Activated CD4-positive, alpha-beta memory T cell treated with anti-CD3 and anti-CD28 coated beads for 36 hours (primary cell): ENCODE measurements at regions not wholly inside any gene's neighbourhood (a gene's known extent, or its start where the extent isn't known, plus 50 kb on each side); places are given as distances from the start of the nearest gene placed in this dataset.
"Not testable (repeated sequence)": the region's sequence is repeated elsewhere in the genome, so short reads cannot be mapped to it uniquely, and the experiment has no call there.

Experiments used
- CTCF ChIA-PET: fragments of 350-600 bp; sonication (Branson Sonifier 250); formaldehyde crosslinking; loops from one replicate; lab custom pipeline; 2021; ENCODE audit warnings: antibody characterized with exemption, inconsistent platforms; lab: Charles Lee
- POLR2A ChIA-PET: fragments of 350-600 bp; sonication (Branson Sonifier 250); formaldehyde crosslinking; loops from one replicate; lab custom pipeline; 2021; ENCODE audit warnings: antibody characterized with exemption; lab: Charles Lee
- DNase-seq: peaks from one replicate; pipeline ENCODE4 v3.0.0-alpha.2; 2020
- H3K27ac Mint-ChIP-seq: one replicate; pipeline ENCODE4 v1.8.0; 2021; ENCODE audit warnings: mixed read lengths
- H3K27me3 Mint-ChIP-seq: one replicate; pipeline ENCODE4 v1.8.0; 2021; ENCODE audit warnings: mixed read lengths
- H3K36me3 Mint-ChIP-seq: one replicate; pipeline ENCODE4 v1.8.0; 2021; ENCODE audit warnings: mixed read lengths
- H3K4me1 Mint-ChIP-seq: one replicate; pipeline ENCODE4 v1.8.0; 2021; ENCODE audit warnings: low read depth, mixed read lengths
- H3K4me3 Mint-ChIP-seq: one replicate; pipeline ENCODE4 v1.8.0; 2021; ENCODE audit warnings: mild to moderate bottlenecking, mixed read lengths
- H3K9me3 Mint-ChIP-seq: one replicate; pipeline ENCODE4 v1.8.0; 2021; ENCODE audit warnings: mixed read lengths
- intact Hi-C: fragments of 100-400 bp; cut with micrococcal nuclease; formaldehyde crosslinking; loops from one replicate; pipeline ENCODE4 v1.15.1; 2023

DNA sequence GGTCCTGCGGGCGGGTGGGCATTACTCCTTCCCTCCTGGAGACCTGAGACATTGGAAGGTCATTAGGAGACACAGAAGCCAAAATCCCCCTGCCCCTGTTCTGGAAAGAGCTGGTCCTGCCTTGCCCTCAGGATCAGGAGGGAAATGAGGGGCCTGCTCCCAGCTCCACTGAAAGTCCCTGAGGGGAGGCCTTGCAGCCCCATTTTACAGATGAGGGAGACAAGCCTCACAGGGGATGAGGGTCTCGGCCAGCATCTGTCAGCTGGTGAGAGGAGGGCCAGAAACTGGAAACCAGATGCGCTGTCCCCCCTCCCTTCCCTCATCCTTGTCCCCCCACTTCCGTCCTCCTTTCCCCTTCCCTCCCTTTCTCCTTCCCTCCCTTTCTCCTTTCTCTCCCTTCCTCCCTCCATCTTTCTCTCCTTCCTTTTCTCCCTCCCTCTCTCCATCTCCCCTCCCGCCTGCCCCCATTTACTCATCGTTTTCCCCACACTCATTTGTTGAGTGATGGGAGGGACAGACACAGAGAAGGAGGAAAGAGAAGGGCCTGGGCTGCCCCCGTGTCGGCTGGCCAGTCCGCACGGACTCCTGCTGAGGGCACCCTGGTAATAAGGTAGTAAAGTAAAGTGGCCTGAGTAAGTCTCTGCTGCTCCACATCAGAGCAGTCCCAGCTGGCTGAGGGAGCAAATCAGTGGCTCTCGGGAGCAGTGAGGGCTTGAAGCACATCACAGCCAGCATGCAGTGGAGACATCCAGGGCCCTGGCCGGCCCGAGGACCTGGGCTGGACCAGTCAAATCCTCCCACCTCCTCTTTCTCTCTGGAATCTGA is 112.4 kb upstream of the ALDH1A3 start:
- intact Hi-C loops = no loop called here
- no peaks in the 10 kb centered on the region for H3K9me3 Mint-ChIP-seq
- CTCF ChIA-PET = no interaction called here
- no peak for DNase-seq
- H3K4me3 Mint-ChIP-seq = no peak overlapping the region
- no peaks in the 10 kb centered on the region for H3K4me1 Mint-ChIP-seq
- peaks cover 5% of the 10 kb centered on the region for H3K27me3 Mint-ChIP-seq
- POLR2A ChIA-PET = no interaction called here
- H3K27ac Mint-ChIP-seq = no peak overlapping the region
- H3K36me3 Mint-ChIP-seq = no peaks in the 10 kb centered on the region

DNA sequence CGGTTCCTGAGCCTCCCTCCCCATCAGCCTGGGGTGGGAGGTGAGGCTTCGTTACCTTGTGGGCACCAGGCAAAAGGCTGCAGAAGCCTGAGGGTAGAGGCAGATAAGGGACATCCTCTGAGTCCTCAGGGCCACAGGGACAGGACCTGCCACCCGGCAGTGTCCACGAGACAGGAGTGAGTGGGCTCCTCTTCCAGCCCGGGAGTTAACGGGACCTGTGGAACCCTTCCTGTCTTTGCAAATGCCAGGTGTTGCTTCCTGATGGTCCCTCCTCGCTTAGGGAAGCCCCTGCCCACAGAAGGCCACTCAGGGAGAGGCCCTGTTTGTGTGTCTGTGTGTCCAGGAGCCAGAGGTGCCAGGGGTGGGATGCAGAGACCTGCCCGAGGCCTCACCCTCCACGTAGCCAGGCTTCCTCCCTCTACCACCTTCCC is 111.1 kb upstream of the ALDH1A3 start:
- Mint-ChIP-seq H3K27me3 (peaks cover 3% of the 10 kb centered on the region), H3K36me3 (no peaks in the 10 kb centered on the region), H3K4me3 (no peak overlapping the region), H3K27ac (no peak overlapping the region), H3K4me1 (no peaks in the 10 kb centered on the region), H3K9me3 (no peaks in the 10 kb centered on the region)
- ChIA-PET CTCF (no interaction called here), POLR2A (no interaction called here)
- no peak for DNase-seq
- intact Hi-C loops = no loop called here

DNA sequence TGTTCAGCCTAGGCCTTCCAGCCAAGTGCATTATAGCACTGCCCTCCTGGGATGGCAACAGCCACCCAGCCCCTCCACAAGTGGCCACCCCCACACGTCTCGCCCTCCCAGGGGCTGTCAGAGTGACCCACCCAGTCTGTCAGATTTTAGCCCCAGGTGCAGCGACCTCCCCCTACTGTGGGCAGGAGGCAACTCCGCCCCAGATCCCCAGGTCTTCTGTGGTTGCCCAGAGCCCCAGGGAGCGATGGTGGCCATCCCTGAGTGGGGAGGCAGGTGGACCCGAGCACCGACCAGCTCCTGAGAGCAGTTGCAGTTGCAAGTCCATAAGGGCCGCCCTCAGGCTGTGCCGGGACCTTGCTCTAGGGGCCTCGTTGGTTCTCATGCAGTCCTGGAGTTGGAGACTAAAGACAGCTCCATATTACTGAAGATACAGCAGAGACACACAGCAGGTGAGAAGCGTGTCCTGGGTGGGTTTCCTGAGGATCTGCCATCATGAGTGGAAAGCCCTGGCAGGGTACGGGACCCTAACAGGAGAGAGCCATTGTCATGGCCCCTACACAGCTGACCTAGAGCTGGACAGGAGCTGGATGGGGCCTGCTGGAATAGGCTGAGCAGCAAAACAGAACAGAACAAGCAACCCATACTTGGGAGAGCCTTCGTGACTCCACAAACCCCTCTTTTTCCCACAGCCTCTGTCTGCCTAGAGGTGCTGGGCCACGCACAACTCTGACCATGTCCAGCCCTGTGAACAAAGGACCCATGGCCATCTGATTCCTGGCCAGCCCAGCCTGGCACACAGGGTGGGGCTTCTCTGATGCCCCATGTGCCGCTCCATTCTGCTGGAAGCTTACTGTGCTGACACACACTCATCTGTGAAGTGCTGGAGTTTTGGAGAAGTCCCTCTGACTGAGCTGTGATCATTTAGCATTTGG is 110.3 kb upstream of the ALDH1A3 start:
- Mint-ChIP-seq H3K4me3 (no peak overlapping the region), H3K36me3 (no peaks in the 10 kb centered on the region), H3K9me3 (no peaks in the 10 kb centered on the region), H3K27ac (no peak overlapping the region), H3K27me3 (peaks cover 3% of the 10 kb centered on the region), H3K4me1 (no peaks in the 10 kb centered on the region)
- DNase-seq = no peak
- intact Hi-C loops = no loop called here
- CTCF ChIA-PET = no interaction called here
- POLR2A ChIA-PET = no interaction called here

DNA sequence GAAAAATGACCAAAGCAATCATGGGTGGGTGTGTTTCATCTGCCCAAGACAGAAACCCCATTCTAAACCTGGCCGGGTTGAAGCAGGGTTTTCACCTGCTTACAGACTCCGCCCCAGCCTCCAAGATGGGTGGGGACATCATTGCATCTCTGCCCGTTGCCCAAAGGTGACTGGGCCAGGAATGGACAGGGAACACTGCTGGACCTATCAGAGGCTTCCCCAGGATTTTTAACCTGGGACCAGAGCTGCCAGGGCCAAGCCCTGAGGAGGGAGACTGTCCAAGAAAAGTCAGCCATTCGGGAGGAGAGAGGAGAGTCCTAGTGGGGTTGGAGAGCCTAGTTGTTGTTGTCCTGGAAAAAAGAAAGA is 109.7 kb upstream of the ALDH1A3 start:
- CTCF ChIA-PET = no interaction called here

DNA sequence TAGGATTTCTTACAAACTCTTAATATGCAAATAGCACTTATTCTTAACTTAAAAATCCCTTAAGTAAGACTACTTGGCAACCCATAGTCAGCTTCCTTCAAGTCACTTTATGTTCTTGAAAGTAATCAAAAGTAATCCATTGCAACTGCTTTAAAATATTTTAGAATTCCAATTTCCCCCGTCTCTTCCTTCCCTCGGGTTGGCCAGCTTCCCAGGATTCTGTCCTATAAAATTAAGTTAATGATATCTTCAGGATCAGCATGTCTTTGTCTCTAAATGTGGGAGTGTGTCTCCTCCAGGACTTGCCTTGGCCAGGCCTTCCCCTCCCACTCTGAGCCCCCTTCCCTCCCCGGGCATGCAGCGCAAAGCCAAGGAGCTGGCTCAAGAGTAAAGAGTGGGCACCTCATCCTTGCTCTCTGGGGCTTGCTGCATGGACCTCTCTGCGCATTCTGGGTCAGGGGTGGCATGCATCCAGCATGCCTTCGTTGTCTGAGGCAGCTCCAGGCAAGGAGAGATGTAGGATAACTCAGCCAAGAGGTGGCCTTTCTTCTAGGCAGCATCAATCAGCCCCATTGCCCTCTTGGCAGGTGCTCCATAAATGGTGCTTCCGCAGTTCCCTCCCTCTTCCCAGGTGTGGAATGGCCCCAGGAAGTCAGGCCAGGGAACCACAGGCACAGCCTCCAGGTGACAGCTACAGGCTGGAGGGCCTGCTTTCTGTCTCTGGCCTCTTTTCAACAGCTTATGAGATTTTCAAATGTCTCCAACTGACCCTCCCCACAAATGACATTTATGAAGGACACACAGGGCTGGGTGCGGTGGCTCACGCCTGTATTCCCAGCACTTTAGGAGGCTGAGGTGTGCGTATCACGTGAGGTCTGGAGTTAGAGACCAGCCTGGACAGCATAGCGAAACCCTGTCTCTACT is 108.7 kb upstream of the ALDH1A3 start:
- no peak overlapping the region for H3K27ac Mint-ChIP-seq
- no peaks in the 10 kb centered on the region for H3K36me3 Mint-ChIP-seq
- POLR2A ChIA-PET = no interaction called here
- no peak overlapping the region for H3K4me3 Mint-ChIP-seq
- H3K9me3 Mint-ChIP-seq = peaks cover 2% of the 10 kb centered on the region
- H3K4me1 Mint-ChIP-seq = no peaks in the 10 kb centered on the region
- H3K27me3 Mint-ChIP-seq = peaks cover 3% of the 10 kb centered on the region
- CTCF ChIA-PET = no interaction called here
- intact Hi-C loops = no loop called here
- DNase-seq = no peak

More for the DNA sequence above, 109.7 kb upstream of the ALDH1A3 start:
- Mint-ChIP-seq H3K27ac (no peak overlapping the region), H3K27me3 (peaks cover 3% of the 10 kb centered on the region), H3K4me3 (no peak overlapping the region), H3K9me3 (no peaks in the 10 kb centered on the region), H3K4me1 (no peaks in the 10 kb centered on the region), H3K36me3 (no peaks in the 10 kb centered on the region)
- DNase-seq = no peak
- intact Hi-C loops = no loop called here
- POLR2A ChIA-PET = no interaction called here

DNA sequence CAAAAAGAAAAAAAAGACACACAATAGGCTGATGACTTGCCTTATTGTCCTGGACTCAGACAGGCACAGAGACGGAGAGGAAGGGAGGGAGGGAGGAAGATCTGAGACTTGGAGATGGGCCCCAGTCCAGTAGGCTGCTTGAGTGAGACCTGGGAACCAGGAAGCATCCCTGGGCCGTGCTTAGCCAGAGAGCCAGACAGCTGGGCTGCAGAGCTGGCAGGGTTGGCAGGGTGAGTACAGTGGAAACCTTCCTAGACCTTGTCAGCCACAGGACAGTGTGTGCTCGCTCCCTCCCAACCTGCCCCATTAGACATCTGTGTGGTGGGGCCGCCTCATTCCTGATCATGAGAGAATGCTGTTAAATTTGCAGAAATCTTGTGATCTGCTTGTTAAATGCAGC is 107.9 kb upstream of the ALDH1A3 start:
- DNase-seq = no peak
- Mint-ChIP-seq H3K4me1 (no peaks in the 10 kb centered on the region), H3K27me3 (no peaks in the 10 kb centered on the region), H3K36me3 (no peaks in the 10 kb centered on the region), H3K4me3 (no peak overlapping the region), H3K9me3 (peaks cover 2% of the 10 kb centered on the region), H3K27ac (no peak overlapping the region)
- ChIA-PET POLR2A (no interaction called here), CTCF (no interaction called here)
- intact Hi-C loops = no loop called here

DNA sequence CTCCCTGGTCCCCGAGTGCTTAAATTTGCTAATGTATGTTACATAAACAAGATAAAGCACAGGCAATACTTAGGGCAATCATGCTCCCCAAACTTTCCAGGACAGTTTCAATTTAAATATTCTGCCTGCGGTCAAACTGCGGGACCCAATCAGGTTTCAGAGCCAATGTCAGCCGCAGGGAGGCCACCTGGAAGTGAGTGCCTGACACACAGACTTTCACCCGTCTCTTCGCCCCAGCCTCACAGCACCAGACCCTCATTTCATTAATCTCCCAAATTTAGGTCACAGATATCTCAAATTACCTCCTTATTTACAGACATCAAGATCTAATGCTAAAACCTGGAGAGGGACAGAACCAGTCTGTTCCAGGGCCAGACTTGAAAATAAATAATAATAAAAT is 107.2 kb upstream of the ALDH1A3 start:
- peaks cover 2% of the 10 kb centered on the region for H3K9me3 Mint-ChIP-seq
- POLR2A ChIA-PET = no interaction called here
- no peak for DNase-seq
- no peaks in the 10 kb centered on the region for H3K4me1 Mint-ChIP-seq
- CTCF ChIA-PET = no interaction called here
- H3K36me3 Mint-ChIP-seq = no peaks in the 10 kb centered on the region
- no peak overlapping the region for H3K27ac Mint-ChIP-seq
- intact Hi-C loops = no loop called here
- H3K27me3 Mint-ChIP-seq = no peaks in the 10 kb centered on the region
- H3K4me3 Mint-ChIP-seq = no peak overlapping the region

DNA sequence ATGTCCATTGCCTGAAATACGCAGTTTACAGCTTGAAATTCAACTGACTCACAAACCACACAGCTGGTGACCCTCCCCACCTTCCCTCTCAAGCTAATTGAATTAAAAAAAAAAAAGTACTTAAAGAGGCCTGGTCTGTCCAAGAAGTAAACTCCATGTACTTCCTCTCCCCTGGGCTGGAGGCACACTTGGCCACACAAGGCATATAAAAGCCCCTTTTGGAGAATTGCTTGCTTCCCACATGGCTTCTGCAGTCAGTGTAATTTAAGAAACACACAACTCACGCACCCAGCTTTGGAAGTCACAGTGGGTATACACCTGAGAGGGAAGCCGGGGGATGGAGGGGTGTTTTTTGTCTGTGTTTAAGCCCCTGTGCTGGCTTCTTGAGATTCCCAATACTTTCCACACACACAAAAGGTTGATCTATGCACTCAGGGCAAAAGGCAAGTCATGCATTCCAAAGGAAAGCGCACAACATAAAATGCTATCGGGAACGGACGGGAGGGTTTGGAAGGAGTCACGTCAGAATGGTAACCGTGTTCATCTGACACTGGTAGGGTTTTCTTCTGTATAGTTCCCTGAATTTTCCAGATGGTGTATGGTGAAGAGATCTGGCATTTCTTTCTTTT is 106.6 kb upstream of the ALDH1A3 start:
- Mint-ChIP-seq H3K4me3 (no peak overlapping the region), H3K27me3 (no peaks in the 10 kb centered on the region), H3K27ac (no peak overlapping the region), H3K36me3 (no peaks in the 10 kb centered on the region), H3K4me1 (no peaks in the 10 kb centered on the region), H3K9me3 (peaks cover 2% of the 10 kb centered on the region)
- intact Hi-C loops = no loop called here
- ChIA-PET CTCF (no interaction called here), POLR2A (no interaction called here)
- DNase-seq = no peak

DNA sequence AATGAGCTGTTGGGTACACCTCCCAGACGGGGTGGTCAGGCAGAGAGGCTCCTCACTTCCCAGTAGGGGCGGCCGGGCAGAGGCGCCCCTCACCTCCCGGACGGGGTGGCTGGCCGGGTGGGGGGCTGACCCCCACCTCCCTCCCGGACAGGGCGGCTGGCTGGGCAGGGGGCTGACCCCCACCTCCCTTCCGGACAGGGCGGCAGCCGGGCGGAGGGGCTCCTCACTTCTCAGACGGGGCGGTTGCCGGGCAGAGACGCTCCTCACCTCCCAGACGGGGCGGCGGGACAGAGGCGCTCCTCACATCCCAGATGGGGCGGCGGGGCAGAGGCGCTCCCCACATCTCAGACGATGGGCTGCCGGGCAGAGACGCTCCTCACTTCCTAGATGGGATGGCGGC is 105.6 kb upstream of the ALDH1A3 start:
- POLR2A ChIA-PET, H3K4me1 Mint-ChIP-seq, H3K4me3 Mint-ChIP-seq, intact Hi-C loops, CTCF ChIA-PET, H3K27me3 Mint-ChIP-seq, H3K27ac Mint-ChIP-seq, DNase-seq, H3K36me3 Mint-ChIP-seq, H3K9me3 Mint-ChIP-seq: not testable (repeated sequence)

DNA sequence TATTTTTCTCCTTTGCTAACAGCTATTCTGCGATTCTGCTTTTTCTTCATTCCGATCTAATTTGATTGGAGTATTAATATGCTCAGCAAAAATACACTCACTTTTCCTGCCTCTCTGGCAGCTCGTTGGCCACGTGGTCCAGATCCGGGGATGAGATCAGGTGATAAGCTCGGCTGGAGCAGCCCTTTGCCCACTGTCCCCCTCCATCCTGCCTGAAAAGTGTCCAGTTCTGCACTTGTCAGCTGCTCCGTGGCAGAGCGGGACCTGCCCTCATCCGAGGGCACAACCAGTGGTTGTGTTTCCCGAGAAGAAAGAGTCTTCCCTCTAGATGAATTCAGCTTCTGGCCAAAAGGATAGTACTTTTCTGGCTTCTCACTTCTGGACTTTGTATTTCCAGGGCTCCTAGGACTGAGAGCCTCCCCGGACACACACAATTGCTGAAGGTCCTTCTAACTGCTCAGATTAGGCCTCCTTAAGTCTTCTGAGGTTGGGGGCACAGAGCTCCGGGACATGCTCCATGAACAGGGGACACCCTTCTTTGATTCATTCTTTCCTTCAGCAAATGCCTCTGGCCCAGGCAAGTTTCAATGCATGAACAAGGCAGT is 103.9 kb upstream of the ALDH1A3 start:
- H3K4me1 Mint-ChIP-seq = no peaks in the 10 kb centered on the region

DNA sequence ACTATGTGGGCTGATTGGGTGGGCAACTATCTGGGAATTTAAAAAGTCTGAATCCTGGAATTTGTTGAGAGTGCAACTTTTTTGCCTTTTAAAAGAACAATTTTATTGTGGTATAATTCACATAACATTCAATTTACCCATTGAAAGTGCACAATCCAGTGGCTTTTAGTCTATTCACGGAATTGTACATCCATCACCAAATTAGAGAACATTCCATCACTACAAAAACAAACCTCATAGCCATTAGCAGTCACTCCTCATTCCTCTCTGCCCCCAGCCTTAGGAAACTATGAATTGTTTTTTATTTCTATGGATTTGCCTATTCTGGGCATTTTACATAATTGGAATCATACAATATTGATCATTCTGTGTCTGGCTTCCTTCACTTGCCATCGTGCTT is 101.8 kb upstream of the ALDH1A3 start:
- H3K4me1 Mint-ChIP-seq = no peaks in the 10 kb centered on the region
- H3K9me3 Mint-ChIP-seq = peaks cover 2% of the 10 kb centered on the region
- H3K36me3 Mint-ChIP-seq = no peaks in the 10 kb centered on the region
- no peak overlapping the region for H3K27ac Mint-ChIP-seq
- no peaks in the 10 kb centered on the region for H3K27me3 Mint-ChIP-seq
- no peak overlapping the region for H3K4me3 Mint-ChIP-seq
- ChIA-PET CTCF (no interaction called here), POLR2A (no interaction called here)
- intact Hi-C loops = no loop called here
- DNase-seq = no peak

More for the DNA sequence above, 103.9 kb upstream of the ALDH1A3 start:
- no peak for DNase-seq
- POLR2A ChIA-PET = no interaction called here
- Mint-ChIP-seq H3K27ac (no peak overlapping the region), H3K27me3 (no peaks in the 10 kb centered on the region), H3K36me3 (no peaks in the 10 kb centered on the region), H3K4me3 (no peak overlapping the region), H3K9me3 (peaks cover 2% of the 10 kb centered on the region)
- intact Hi-C loops = no loop called here
- CTCF ChIA-PET = no interaction called here
